ENCODE measurements at regions not wholly inside any gene's neighbourhood (a gene's known extent, or its start where the extent isn't known, plus 50 kb on each side); places are given as distances from the start of the nearest gene placed in this dataset.
"Not testable (repeated sequence)": the region's sequence is repeated elsewhere in the genome, so short reads cannot be mapped to it uniquely, and the experiment has no call there.

- no peak for DNase-seq (ENCODE audit: low spot score)
- FAIRE-seq, result no peak
Measured at GRCh38 chr6:164408868-164409267, 900.5 kb downstream of the C6orf118 start.

DNA sequence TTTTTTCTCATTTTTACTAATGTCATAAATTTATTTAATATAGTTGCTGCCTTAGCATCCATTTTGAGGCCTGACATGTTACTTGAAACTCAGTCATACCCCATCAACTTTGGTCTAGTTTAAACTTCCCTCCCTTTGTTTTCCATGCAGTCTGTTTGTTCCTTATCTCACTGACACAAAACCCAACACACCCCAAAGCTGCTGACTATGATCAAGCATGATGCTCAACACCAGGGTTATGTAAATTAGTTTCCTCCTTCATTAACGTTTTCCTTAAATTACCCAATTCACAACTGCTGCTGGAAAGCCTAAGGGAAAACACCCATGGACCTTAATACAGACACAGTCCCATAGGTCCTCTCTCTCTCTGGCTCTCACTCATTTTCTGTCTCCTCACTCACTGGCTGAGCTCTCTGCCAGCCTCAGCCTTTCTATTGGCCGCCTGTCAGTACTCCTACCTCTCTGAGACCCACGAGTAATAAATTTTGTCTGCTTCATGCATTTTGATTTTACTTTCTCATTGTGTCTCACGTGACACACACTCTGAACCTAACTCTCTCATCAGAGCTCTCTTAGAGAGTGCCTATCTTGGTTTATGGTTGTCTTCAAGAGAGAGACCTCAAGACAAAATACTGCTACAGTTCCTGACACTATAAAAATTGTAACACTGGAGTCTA lies 904.5 kb downstream of the C6orf118 start:
- FAIRE-seq (no peak), DNase-seq (ENCODE audit: low spot score) (no peak)

GRCh38 chr6:164401871-164402270 lies 907.5 kb downstream of the C6orf118 start:
- DNase-seq (ENCODE audit: low spot score) (no peak), FAIRE-seq (no peak)

- DNase-seq (ENCODE audit: low spot score), result no peak
- no peak for FAIRE-seq
Measured at GRCh38 chr6:164398647-164399046, 910.8 kb downstream of the C6orf118 start.

DNA sequence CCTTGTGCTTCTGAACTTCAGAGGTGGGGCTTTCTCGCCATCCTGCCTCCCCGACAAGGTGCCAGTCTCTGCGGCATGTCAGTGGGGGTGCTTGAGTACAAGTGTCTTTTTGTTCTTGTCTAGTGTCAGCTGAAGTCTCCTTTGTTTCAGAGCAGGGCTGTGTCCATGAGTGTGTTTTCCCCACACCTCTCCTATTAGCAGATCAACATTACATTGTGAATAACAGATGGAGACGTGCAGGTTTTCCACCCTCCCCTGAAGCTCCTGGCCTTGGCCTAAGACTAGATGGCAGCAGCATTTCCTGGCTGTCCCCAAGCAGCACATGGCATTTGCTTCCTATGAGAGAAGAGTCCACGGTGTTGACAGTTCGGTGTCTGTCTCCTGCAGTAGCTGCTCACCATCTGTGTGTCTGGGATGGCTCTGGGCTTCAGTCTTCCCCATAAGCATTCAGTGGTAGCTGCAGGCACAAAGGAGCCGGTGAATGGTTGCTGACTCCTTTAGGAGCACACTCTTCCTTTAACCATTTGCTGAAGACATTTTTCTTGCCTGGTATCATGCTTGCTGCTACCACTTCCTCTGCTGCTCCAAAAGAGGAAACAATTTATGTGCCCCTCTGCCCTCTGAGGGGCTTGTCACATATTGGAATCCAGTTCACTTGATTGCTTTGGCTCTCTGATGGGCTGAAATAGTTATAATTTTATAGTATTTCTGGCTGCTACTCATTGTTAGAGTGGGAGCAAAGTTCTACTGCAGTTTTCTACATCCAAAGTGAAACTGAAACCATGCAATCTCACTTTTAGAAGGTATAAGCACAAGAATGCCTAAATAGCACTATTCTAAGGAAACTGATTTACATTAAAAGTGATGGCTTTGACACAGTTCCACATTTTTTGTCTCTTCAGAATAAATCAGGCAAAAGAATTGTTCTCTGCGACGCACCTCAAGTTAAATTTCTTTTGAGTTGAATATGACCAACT lies 913.0 kb downstream of the C6orf118 start:
- DNase-seq (ENCODE audit: low spot score) (peak; percentile 8), FAIRE-seq (no peak)

DNA sequence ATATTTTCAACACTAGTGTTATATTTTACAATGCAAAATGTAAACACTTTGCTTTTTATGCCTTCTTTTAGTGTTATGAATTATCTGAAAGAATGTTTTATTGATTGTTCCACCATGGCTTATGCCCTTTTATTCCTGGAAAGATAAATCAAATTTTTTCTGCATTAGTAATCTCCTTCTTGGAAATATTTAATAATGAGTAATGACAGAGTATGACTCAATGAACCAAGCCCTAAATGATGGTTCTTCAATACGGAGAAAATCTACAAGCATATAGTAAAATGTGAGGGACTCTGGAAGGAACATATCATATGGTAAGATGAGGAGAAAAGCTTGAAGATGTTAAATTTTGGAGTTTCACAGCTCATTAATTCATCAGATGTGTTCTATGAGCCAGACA lies 929.6 kb downstream of the C6orf118 start:
- DNase-seq (ENCODE audit: low spot score) (no peak), FAIRE-seq (no peak)

DNA sequence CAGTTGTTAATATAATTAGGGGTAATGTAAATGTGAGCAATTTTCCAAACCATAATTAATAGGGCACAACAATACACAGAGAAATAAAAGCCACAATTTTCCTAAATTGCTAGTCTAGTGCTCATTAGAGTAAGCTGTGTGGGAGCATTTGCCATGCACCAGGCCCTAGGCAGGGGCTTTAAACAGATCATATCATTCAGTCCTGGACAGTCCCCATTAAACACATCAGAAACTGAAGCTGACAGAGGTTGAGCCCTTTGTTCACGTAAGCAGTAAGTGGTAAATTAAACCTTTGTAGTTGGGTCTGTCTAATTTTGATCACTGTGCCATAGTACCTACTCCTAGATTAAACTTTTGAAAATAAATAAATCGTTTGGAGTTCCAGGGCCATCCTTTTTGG lies 931.1 kb downstream of the C6orf118 start:
- no peak for DNase-seq (ENCODE audit: low spot score)
- no peak for FAIRE-seq

GRCh38 chr6:164377348-164377918 lies 932.0 kb downstream of the C6orf118 start:
- no peak for FAIRE-seq

DNA sequence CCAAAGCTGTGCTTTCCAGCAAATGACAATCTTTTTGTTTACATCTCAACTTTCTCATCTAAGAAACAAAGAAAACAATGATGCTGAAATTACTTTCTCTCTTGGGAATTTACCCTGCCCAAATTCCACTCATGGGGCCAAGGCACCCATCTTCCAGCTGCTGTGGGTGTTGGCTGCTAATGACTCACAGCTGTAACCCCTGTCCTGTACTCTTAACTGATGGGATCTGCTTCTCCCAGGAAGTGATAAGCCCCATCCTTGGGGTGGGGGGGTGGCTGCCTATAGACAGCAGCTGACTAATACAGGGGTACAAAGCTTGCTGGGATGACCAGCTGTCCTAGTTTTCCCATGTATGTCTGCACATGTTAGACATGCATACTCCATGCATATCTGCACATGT lies 938.6 kb downstream of the C6orf118 start:
- FAIRE-seq, result no peak
- DNase-seq (ENCODE audit: low spot score), result peak; percentile 11

More at GRCh38 chr6:164377348-164377918, 932.0 kb downstream of the C6orf118 start:
- DNase-seq (ENCODE audit: low spot score), result no peak

DNA sequence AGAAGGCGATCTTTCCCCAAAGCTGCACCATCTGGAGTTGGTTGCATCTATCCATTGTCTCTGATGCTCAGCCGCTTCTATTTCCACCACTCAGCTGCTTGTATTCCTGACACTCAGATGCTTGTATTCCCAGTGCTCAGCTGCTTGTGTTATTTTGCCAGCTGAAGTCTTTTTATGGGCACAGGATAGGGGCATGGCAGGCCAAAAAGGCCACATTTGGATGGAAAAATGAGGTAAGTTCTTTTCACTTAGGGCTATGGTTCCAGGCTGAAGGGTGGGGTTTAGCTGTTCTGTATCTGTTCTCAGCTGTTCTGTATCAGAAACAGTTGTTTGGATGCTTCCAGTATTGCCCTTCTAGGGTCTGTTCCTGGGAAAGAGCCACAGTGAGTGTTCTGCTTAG lies 944.9 kb downstream of the QKI start:
- FAIRE-seq, result no peak
- DNase-seq (ENCODE audit: low spot score), result no peak

- no peak for FAIRE-seq
- no peak for DNase-seq (ENCODE audit: low spot score)
Measured at GRCh38 chr6:164359036-164359435, 944.5 kb downstream of the QKI start.

GRCh38 chr6:164356814-164357213 lies 942.3 kb downstream of the QKI start:
- FAIRE-seq, result no peak

GRCh38 chr6:164347455-164347854 lies 932.9 kb downstream of the QKI start:
- no peak for DNase-seq (ENCODE audit: low spot score)
- FAIRE-seq, result no peak

More at GRCh38 chr6:164356814-164357213, 942.3 kb downstream of the QKI start:
- no peak for DNase-seq (ENCODE audit: low spot score)

DNA sequence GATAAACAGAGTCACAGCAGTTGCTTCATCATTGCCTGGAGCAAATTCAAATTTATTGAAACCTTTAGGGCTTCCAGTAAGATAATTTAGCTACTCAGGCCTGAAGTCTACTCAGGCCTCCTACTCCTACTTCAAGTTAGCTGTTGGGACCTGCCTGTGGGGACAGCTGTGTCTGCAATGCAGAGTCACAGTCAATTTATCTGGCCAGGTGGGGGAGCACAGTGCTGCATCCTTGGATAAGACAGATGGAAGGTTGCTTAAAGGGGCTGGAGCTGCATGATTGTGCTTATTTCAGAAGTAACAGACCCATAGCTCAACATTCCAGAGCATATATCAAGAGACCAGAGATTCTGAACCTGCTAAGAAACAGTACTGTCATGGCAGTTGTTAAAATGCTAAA lies 932.1 kb downstream of the QKI start:
- FAIRE-seq (no peak), DNase-seq (ENCODE audit: low spot score) (no peak)

GRCh38 chr6:164345806-164346496 lies 931.4 kb downstream of the QKI start:
- no peak for FAIRE-seq

GRCh38 chr6:164345327-164345726 lies 930.8 kb downstream of the QKI start:
- DNase-seq (ENCODE audit: low spot score), result no peak
- FAIRE-seq, result no peak

More at GRCh38 chr6:164345806-164346496, 931.4 kb downstream of the QKI start:
- no peak for DNase-seq (ENCODE audit: low spot score)

DNA sequence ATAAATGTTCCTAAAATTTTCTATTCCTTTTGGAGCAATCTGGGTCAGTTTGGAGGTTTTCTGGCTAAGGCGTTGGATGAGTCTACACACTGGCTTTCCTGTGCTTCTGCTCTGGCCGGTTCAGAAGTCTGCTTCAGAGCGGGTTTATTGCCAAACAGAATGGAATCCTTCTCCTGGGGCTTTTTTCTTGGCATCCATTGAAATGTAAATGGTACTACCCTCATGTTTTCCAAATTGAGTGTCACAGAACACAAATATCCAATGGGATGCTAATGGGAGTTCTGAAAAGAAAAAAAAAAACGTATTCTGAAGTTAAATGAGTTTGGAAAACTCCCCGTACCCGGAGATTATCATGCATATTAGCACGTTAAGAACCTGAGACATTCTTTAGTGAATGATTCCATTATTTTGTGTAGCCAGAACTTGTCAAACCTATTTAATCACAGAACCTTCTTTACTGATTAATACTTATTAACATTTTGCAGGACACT lies 930.3 kb downstream of the QKI start:
- FAIRE-seq, result no peak

GRCh38 chr6:164339442-164339841 lies 924.9 kb downstream of the QKI start:
- not testable (repeated sequence) for FAIRE-seq; DNase-seq (ENCODE audit: low spot score)

More for the DNA sequence above, 930.3 kb downstream of the QKI start:
- no peak for DNase-seq (ENCODE audit: low spot score)

DNA sequence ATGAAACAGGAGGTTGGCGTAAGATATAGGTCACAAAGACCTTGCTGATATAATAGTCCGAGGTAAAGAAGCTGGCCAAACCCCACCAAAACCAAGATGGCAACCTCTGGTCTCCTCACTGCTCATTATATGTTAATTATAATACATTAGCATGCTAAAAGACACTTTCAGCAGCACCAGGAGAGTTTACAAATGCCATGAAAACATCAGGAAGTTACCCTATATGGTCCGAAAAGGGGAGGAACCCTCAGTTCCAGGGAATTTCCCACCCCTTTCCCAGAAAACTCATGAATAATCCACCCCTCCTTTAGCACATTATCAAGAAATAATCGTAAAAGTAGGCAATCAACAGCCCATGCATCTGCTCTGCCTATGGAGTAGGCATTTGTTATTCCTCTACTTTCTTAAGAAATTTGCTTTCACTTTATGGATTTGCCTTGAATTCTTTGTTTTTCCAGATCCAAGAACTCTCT lies 923.4 kb downstream of the QKI start:
- DNase-seq (ENCODE audit: low spot score), result no peak
- FAIRE-seq, result no peak

GRCh38 chr6:164337024-164337924 lies 922.8 kb downstream of the QKI start:
- FAIRE-seq, result no peak
- no peak for DNase-seq (ENCODE audit: low spot score)
